ENCODE measurements at regions not wholly inside any gene's neighbourhood (a gene's known extent, or its start where the extent isn't known, plus 50 kb on each side); places are given as distances from the start of the nearest gene placed in this dataset.

DNA sequence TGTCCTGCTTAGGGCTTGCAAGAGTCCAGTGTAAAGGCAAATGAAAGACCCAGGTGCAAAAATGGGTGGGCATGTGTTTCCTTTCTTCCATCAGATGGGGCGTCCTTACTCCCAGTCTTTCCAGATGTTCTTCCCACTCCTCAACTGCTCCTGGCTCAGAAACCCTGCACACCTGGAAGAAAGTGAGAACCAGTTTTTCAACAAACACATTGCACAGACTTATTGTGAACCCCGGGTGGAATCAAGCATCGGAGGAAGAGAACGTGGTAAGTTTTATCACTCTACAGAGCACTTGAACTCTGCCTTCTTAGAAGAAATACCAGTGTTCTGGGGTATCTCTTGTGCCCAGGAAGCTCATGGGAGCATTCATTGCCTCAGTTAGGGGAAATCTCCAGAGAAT lies 93.3 kb downstream of the TMX1 start:
- in situ Hi-C loops (cut with MboI; ENCODE audit: low sequenced_read_pairs, unreplicated experiment), result no loop called here

GRCh38 chr14:51333901-51334521 lies 94.0 kb downstream of the TMX1 start:
- in situ Hi-C loops (cut with MboI; ENCODE audit: low sequenced_read_pairs, unreplicated experiment), result no loop called here
- DNase-seq (ENCODE audit: low spot score), result no peak
- TF ChIP-seq, protein P1, sequence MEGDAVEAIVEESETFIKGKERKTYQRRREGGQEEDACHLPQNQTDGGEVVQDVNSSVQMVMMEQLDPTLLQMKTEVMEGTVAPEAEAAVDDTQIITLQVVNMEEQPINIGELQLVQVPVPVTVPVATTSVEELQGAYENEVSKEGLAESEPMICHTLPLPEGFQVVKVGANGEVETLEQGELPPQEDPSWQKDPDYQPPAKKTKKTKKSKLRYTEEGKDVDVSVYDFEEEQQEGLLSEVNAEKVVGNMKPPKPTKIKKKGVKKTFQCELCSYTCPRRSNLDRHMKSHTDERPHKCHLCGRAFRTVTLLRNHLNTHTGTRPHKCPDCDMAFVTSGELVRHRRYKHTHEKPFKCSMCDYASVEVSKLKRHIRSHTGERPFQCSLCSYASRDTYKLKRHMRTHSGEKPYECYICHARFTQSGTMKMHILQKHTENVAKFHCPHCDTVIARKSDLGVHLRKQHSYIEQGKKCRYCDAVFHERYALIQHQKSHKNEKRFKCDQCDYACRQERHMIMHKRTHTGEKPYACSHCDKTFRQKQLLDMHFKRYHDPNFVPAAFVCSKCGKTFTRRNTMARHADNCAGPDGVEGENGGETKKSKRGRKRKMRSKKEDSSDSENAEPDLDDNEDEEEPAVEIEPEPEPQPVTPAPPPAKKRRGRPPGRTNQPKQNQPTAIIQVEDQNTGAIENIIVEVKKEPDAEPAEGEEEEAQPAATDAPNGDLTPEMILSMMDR (IDR thresholded peaks at IDR 0.05; ENCODE audit: borderline replicate concordance, control extremely low read depth, extremely low read depth, insufficient read depth, missing control alignments), result no peak

More for the DNA sequence above, 93.3 kb downstream of the TMX1 start:
- DNase-seq (ENCODE audit: low spot score), result no peak
- TF ChIP-seq, protein P1 (IDR thresholded peaks at IDR 0.05; ENCODE audit: borderline replicate concordance, control extremely low read depth, extremely low read depth, insufficient read depth, missing control alignments), result no peak

DNA sequence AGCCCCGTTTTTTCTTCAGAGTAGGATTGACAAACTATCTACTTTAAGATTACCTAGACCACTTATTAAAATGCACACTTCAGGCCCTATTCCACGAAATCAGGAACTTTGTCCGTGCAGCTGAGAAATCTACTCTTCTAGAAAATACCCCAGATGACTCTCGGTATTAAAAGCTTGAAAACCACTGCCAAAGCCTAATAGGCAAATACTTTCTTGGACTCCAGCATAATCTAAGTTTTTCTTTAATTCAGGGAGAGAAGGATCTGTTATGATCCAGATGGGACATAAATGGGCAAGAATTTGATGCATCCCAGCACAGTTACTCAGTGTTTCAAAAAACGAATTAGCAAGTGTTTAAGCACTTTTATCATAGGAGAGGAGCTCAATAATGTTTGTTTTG lies 94.5 kb downstream of the TMX1 start:
- in situ Hi-C loops (cut with MboI; ENCODE audit: low sequenced_read_pairs, unreplicated experiment), result no loop called here
- DNase-seq (ENCODE audit: low spot score), result no peak
- TF ChIP-seq, protein P1 (IDR thresholded peaks at IDR 0.05; ENCODE audit: borderline replicate concordance, control extremely low read depth, extremely low read depth, insufficient read depth, missing control alignments), result no peak

DNA sequence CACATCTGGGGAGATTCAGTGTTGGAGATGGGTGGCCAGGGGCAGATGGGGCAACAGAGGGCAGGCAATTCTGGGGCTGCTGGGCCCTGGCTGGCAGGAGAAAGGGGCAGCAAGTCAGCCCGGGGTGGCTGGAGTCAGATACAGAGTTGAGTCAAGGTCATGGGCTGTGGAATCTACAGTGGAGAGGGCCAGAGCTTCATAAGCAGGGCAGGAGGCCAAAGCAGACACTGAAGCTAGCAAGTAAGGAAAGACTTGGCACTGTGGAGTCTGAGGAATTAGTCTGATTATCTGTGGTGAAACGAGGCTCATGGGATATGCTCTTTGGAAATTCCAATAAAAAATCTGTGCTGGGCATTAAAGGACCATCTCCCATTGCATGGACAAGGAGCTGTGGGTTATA lies 95.5 kb downstream of the TMX1 start:
- no peak for DNase-seq (ENCODE audit: low spot score)
- TF ChIP-seq, protein P1 (IDR thresholded peaks at IDR 0.05; ENCODE audit: borderline replicate concordance, control extremely low read depth, extremely low read depth, insufficient read depth, missing control alignments), result no peak
- in situ Hi-C loops (cut with MboI; ENCODE audit: low sequenced_read_pairs, unreplicated experiment), result no loop called here

GRCh38 chr14:51335961-51336723 lies 96.1 kb downstream of the TMX1 start:
- TF ChIP-seq, protein P1 (IDR thresholded peaks at IDR 0.05; ENCODE audit: borderline replicate concordance, control extremely low read depth, extremely low read depth, insufficient read depth, missing control alignments), result no peak
- in situ Hi-C loops (cut with MboI; ENCODE audit: low sequenced_read_pairs, unreplicated experiment), result no loop called here

GRCh38 chr14:51336734-51337133 lies 96.7 kb downstream of the TMX1 start:
- TF ChIP-seq, protein P1 (IDR thresholded peaks at IDR 0.05; ENCODE audit: borderline replicate concordance, control extremely low read depth, extremely low read depth, insufficient read depth, missing control alignments), result no peak
- DNase-seq (ENCODE audit: low spot score), result no peak
- in situ Hi-C loops (cut with MboI; ENCODE audit: low sequenced_read_pairs, unreplicated experiment), result no loop called here

More at GRCh38 chr14:51335961-51336723, 96.1 kb downstream of the TMX1 start:
- DNase-seq (ENCODE audit: low spot score), result no peak

All from GM13976 (cell line).